Heart left ventricle (tissue), 13 donors: ENCODE measurements at regions not wholly inside any gene's neighbourhood (a gene's known extent, or its start where the extent isn't known, plus 50 kb on each side); places are given as distances from the start of the nearest gene placed in this dataset.

Experiments
- POLR2A ChIP-seq, 2 donors: fragments of 450-650 bp; IDR thresholded peaks; one replicate each; pipeline ENCODE4 v1.6.1; 2017; ENCODE audit warnings: antibody characterized with exemption in 2 of 2, mild to moderate bottlenecking in 2 of 2, moderate library complexity in 2 of 2
- TF ChIP-seq, protein P1 (sequence below), 12 donors: fragments of 200-600 bp; sonication (generic) in 4 of 12; IDR thresholded peaks; one replicate each; pipeline versions ENCODE4 v1.5.0 to v1.8.0; 2018 to 2022; ENCODE audit warnings: antibody characterized with exemption in 12 of 12, mild to moderate bottlenecking in 5 of 12
- donor health status: ischemic (EF 13 %, LVEDD 7.1; RV severe dilation, severe dysfunction).
- donor health status: DM: no; HTN: yes; CAD: no.
- donor health status: DM: no; HTN: no; CAD: no.
- donor health status: ischemic (EF 25% LVEDD 6.9; RV normal size, moderate dysfunction).
- donor health status: ischemic (EF 25% LVEDD 5.7; RV mildly dilated, moderate dysfunction).
- donor health status: ischemic (EF 35%, LVEDD 5.7; RV mildly dilated, moderate dysfunction).
- donor health status: nonischemic (EF 11% LVEDD 7.7; RV severe dilation, severe dysfunction).
- donor health status: DM: yes; HTN: yes; CAD: no.
- donor health status: PGD.
- donor health status: ischemic (EF 29% LVEDD 5.4; RV normal size, mild dysfunction).
- donor health status: nonischemic (EF 23%, LVEDD 6.1; RV moderate dilation, normal function).

DNA sequence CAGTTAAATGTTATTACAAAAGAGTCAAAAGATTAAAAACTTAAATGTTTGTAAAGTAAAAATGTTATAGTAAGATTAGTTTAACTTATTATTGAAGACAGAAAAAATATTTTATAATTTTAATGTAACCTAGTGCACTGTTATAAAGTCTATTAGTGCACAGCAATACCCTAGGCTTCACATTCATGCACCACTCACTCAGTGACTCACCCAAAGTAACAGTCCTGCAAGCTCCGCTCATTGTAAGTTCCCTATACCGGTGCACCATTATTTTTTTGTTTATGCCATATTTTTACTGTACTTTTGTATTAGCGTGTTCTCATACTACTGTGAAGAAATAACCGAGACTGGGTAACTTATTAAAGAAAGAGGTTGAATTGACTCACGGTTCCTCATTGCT, 759.7 kb upstream of the CDH7 start:
- TF ChIP-seq, protein P1, sequence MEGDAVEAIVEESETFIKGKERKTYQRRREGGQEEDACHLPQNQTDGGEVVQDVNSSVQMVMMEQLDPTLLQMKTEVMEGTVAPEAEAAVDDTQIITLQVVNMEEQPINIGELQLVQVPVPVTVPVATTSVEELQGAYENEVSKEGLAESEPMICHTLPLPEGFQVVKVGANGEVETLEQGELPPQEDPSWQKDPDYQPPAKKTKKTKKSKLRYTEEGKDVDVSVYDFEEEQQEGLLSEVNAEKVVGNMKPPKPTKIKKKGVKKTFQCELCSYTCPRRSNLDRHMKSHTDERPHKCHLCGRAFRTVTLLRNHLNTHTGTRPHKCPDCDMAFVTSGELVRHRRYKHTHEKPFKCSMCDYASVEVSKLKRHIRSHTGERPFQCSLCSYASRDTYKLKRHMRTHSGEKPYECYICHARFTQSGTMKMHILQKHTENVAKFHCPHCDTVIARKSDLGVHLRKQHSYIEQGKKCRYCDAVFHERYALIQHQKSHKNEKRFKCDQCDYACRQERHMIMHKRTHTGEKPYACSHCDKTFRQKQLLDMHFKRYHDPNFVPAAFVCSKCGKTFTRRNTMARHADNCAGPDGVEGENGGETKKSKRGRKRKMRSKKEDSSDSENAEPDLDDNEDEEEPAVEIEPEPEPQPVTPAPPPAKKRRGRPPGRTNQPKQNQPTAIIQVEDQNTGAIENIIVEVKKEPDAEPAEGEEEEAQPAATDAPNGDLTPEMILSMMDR (IDR thresholded peaks at IDR 0.05) = no peak
- no peak for TF ChIP-seq POLR2A (IDR thresholded peaks at IDR 0.05)
